Fibroblast of lung (primary cell): ENCODE measurements at regions not wholly inside any gene's neighbourhood (a gene's known extent, or its start where the extent isn't known, plus 50 kb on each side); places are given as distances from the start of the nearest gene placed in this dataset.

Experiments used
- CTCF ChIP-seq, 2 donors: IDR thresholded peaks in 1 of 2; conservative IDR thresholded peaks in 1 of 2; 1 replicate in 1 of 2; 2 replicates in 1 of 2; pipeline ENCODE4 v1.5.1; 2011 to 2012; ENCODE audit warnings: low read length in 2 of 2, control low read depth in 1 of 2, inconsistent platforms in 1 of 2, low read depth in 1 of 2, mild to moderate bottlenecking in 1 of 2
- EZH2 ChIP-seq: IDR thresholded peaks from 2 replicates; pipeline ENCODE4 v1.5.1; 2012; ENCODE audit warnings: low read length, control low read depth, mild to moderate bottlenecking; ENCODE audit errors: missing control alignments

- TF ChIP-seq CTCF (conservative IDR thresholded peaks at IDR 0.05 in 1 of 2, IDR thresholded peaks at IDR 0.05 in 1 of 2; ENCODE audit: low read depth in 1 of 2, low read length in 2 of 2) (no peak), EZH2 (no peak)
These were observed 692.5 kb downstream of the KCNA4 start for GRCh38 chr11:29324328-29324727.
